K562 (cell line): ENCODE measurements at regions not wholly inside any gene's neighbourhood (a gene's known extent, or its start where the extent isn't known, plus 50 kb on each side); places are given as distances from the start of the nearest gene placed in this dataset.

ENCODE experiments used
- ATAC-seq: fragments of 200-7000 bp; cut with Tn5 transposase; 3 replicates; pipeline ENCODE4 v1.9.1; 2020; ENCODE audit warnings: moderate library complexity
- BruUV-seq: library from RNA; stranded (reverse); fragments of 400-500 nt; replicated peaks from 2 replicates; lab custom pipeline; 2021; lab: Mats Ljungman, UMichigan
- CTCF ChIA-PET: fragments of 300-600 bp; formaldehyde crosslinking; extraction: SDS; loops from one replicate; lab custom pipeline; 2021; ENCODE audit warnings: low intra/inter-chr PET ratio; lab: Yijun Ruan, JAX
- POLR2A ChIA-PET: fragments of 300-600, 350-650 bp; sonication (Branson Sonifier 250); formaldehyde crosslinking; extraction: SDS; loops from one replicate; lab custom pipeline; 2021; ENCODE audit warnings: antibody characterized with exemption, inconsistent platforms; lab: Yijun Ruan, JAX
- DNase-seq, 4 experiments: peaks; one replicate each; pipeline versions ENCODE4 v3.0.0 to v3.0.0-alpha.2; 2011 to 2018; ENCODE audit warnings: low spot score in 3 of 4, mixed read lengths in 3 of 4; ENCODE audit errors: extremely low read depth in 1 of 4
- FAIRE-seq: peaks from 2 replicates; lab custom pipeline; 2011; peaks lifted over from hg19 to GRCh38; lab: Jason Lieb, UNC
- H2AFZ ChIP-seq: 2 replicates; pipeline ENCODE4 v1.6.0; 2011; ENCODE audit warnings: low read depth, low read length, control low read depth, inconsistent platforms
- H3K27ac ChIP-seq: fragments of 200-600 bp; 3 replicates; pipeline ENCODE4 v1.8.0; 2011; ENCODE audit warnings: low read depth, mild to moderate bottlenecking, control low read depth, inconsistent platforms, low read length, moderate library complexity, mixed read lengths; ENCODE audit errors: extremely low read depth
- H3K27me3 ChIP-seq, 2 experiments: fragments of 300-600 bp in 1 of 2; 2 replicates in 1 of 2; 3 replicates in 1 of 2; pipeline versions ENCODE4 v1.6.0 to v1.8.0; 2011; ENCODE audit warnings: inconsistent platforms in 2 of 2, low read length in 2 of 2, mild to moderate bottlenecking in 1 of 2, mixed read lengths in 1 of 2, moderate library complexity in 1 of 2; ENCODE audit not compliant: control insufficient read depth in 2 of 2, insufficient read depth in 2 of 2
- H3K36me3 ChIP-seq: fragments of 300-600 bp; 3 replicates; pipeline ENCODE4 v1.8.0; 2011; ENCODE audit warnings: mild to moderate bottlenecking, low read length, inconsistent platforms; ENCODE audit not compliant: control insufficient read depth, insufficient read depth
- H3K4me1 ChIP-seq, 2 experiments: fragments of 200-600 bp in 1 of 2; replicated peaks in 1 of 2; 2 replicates in 1 of 2; 3 replicates in 1 of 2; pipeline versions ENCODE4 v1.5.1 to v1.8.0; 2011; ENCODE audit warnings: inconsistent platforms in 2 of 2, low read length in 2 of 2, mild to moderate bottlenecking in 1 of 2, mixed read lengths in 1 of 2, moderate library complexity in 1 of 2; ENCODE audit not compliant: control insufficient read depth in 2 of 2, insufficient read depth in 2 of 2
- H3K4me2 ChIP-seq: 2 replicates; pipeline ENCODE4 v1.6.1; 2011; ENCODE audit warnings: low read length, control low read depth, inconsistent platforms, mixed read lengths; ENCODE audit not compliant: insufficient read depth
- H3K4me3 ChIP-seq: fragments of 200-600 bp; sonication (generic), shearing (Covaris generic); 2 replicates; pipeline ENCODE4 v1.5.1; 2016; ENCODE audit warnings: control low read depth, inconsistent platforms
- H3K79me2 ChIP-seq: fragments of 200-600 bp; 3 replicates; pipeline ENCODE4 v1.8.0; 2011; ENCODE audit warnings: low read length, inconsistent platforms; ENCODE audit not compliant: control insufficient read depth, insufficient read depth
- H3K9ac ChIP-seq, 2 experiments: 2 replicates each; pipeline versions ENCODE4 v1.6.0 to v1.6.1; 2011; ENCODE audit warnings: low read depth in 2 of 2, low read length in 2 of 2, control low read depth in 1 of 2, inconsistent platforms in 1 of 2, mild to moderate bottlenecking in 1 of 2, mixed read lengths in 1 of 2; ENCODE audit not compliant: insufficient read depth in 1 of 2
- H3K9me1 ChIP-seq: one replicate; pipeline ENCODE4 v1.6.0; 2011; ENCODE audit warnings: inconsistent platforms, mild to moderate bottlenecking, low read length, moderate library complexity; ENCODE audit not compliant: control insufficient read depth, insufficient read depth
- H3K9me3 ChIP-seq: replicated peaks from 2 replicates; pipeline ENCODE4 v1.5.1; 2011; ENCODE audit warnings: low read depth, low read length, inconsistent platforms; ENCODE audit not compliant: control insufficient read depth, insufficient read depth
- H4K20me1 ChIP-seq: replicated peaks from 2 replicates; pipeline ENCODE4 v1.6.1; 2011; ENCODE audit warnings: low read length, inconsistent platforms, mixed read lengths; ENCODE audit not compliant: control insufficient read depth, insufficient read depth
- CREB5 ChIP-seq: fragments of 250-450 bp; sonication (Bioruptor Pico); IDR thresholded peaks from 2 replicates; pipeline ENCODE4 v1.5.0; 2020; ENCODE audit warnings: mild to moderate bottlenecking
- IRF1 ChIP-seq: sonication (generic); formaldehyde crosslinking; IDR thresholded peaks from 2 replicates; pipeline ENCODE4 v1.8.0; 2022; ENCODE audit warnings: missing genetic modification reagents, mild to moderate bottlenecking, borderline replicate concordance
- POLR2A ChIP-seq: fragments of 450-650 bp; conservative IDR thresholded peaks from 2 replicates; pipeline ENCODE4 v1.6.1; 2016
- TBP ChIP-seq: optimal IDR thresholded peaks from 2 replicates; pipeline ENCODE3; 2011; ENCODE audit warnings: low read depth, low read length, improper control_type of control experiment
- ZBTB9 ChIP-seq: fragments of 450-650 bp; formaldehyde crosslinking; IDR thresholded peaks from 2 replicates; pipeline ENCODE4 v1.4.0; 2020; ENCODE audit warnings: mild to moderate bottlenecking, moderate library complexity
- ZEB2 ChIP-seq: fragments of 450-650 bp; IDR thresholded peaks from 2 replicates; pipeline ENCODE4 v1.6.1; 2016
- WGBS: fragments of 100-300 bp; shearing (Covaris generic); methylation state at CpG from one replicate; pipeline ENCODE4 v1.1.6; 2016; ENCODE audit warnings: low coverage, mixed read lengths; ENCODE audit not compliant: insufficient coverage; ENCODE audit errors: missing lambda C conversion rate; 5-methylcytosine and 5-hydroxymethylcytosine counted together
- in situ Hi-C: fragments of 300-500 bp; cut with MboI; formaldehyde crosslinking; loops from 4 replicates; pipeline ENCODE4 v1.15.0; 2018; ENCODE audit warnings: inconsistent platforms, mixed read lengths
- intact Hi-C: fragments of 100-400 bp; cut with micrococcal nuclease; formaldehyde crosslinking; loops from 2 replicates; pipeline ENCODE4 v1.14.2; 2022

- no peak overlapping the region for H3K9ac ChIP-seq
- no peak for TF ChIP-seq ZEB2
- TF ChIP-seq ZBTB9: no peak
- TF ChIP-seq POLR2A: no peak
- no peak for TF ChIP-seq TBP
- TF ChIP-seq CREB5 (CRISPR knock-in tag): no peak
- TF ChIP-seq IRF1 (CRISPR knock-in tag): no peak
- BruUV-seq: no TSS peak
- CTCF ChIA-PET: no interaction called here
- no peaks in the 10 kb centered on the region for H3K27me3 ChIP-seq
- no peaks in the 10 kb centered on the region for H3K9me1 ChIP-seq
- H3K4me2 ChIP-seq: no peak overlapping the region
- POLR2A ChIA-PET: no interaction called here
- intact Hi-C loops (no loop called here), in situ Hi-C loops (no loop called here)
- FAIRE-seq (no peak), ATAC-seq (no peak), DNase-seq (no peak)
- peaks cover 70% of the 10 kb centered on the region for H3K36me3 ChIP-seq
- H3K27ac ChIP-seq: no peak overlapping the region
- no peaks in the 10 kb centered on the region for H3K9me3 ChIP-seq
- H3K4me3 ChIP-seq: no peak overlapping the region
- H4K20me1 ChIP-seq: no peaks in the 10 kb centered on the region
- 89% methylated on average over 11 of the region's 11 CpGs for WGBS
- H3K4me1 ChIP-seq: no peaks in the 10 kb centered on the region
- H3K79me2 ChIP-seq: no peaks in the 10 kb centered on the region
- H2AFZ ChIP-seq: no peak overlapping the region
These were observed 428.9 kb downstream of the STK39 start for GRCh38 chr2:167818521-167818920.
